HL-60 (cell line): ENCODE measurements at regions not wholly inside any gene's neighbourhood (a gene's known extent, or its start where the extent isn't known, plus 50 kb on each side); places are given as distances from the start of the nearest gene placed in this dataset.

ENCODE experiments used
- DNase-seq, 2 experiments: peaks; one replicate each; pipeline ENCODE4 v3.0.0-alpha.2; 2010 to 2020; ENCODE audit warnings: low read depth in 1 of 2, low spot score in 1 of 2
- H3K27ac ChIP-seq: fragments of 250-450 bp; sonication (Bioruptor Pico); replicated peaks from 2 replicates; pipeline ENCODE4 v1.5.1; 2020; ENCODE audit warnings: mild to moderate bottlenecking, moderate library complexity
- H3K27me3 ChIP-seq: fragments of 250-450 bp; sonication (Bioruptor Pico); 2 replicates; pipeline ENCODE4 v1.5.1; 2021; ENCODE audit warnings: mild to moderate bottlenecking, moderate library complexity; ENCODE audit not compliant: insufficient read depth, poor library complexity, severe bottlenecking
- H3K4me3 ChIP-seq: replicated peaks from 2 replicates; pipeline ENCODE4 v1.5.1; 2011; ENCODE audit warnings: mild to moderate bottlenecking, control low read depth, low read length; ENCODE audit not compliant: insufficient read depth
- GABPA ChIP-seq: IDR thresholded peaks from 2 replicates; pipeline ENCODE4 v1.6.1; 2012; ENCODE audit warnings: low read depth
- POLR2AphosphoS5 ChIP-seq: IDR thresholded peaks from 2 replicates; pipeline ENCODE4 v1.6.1; 2012; ENCODE audit warnings: low read depth
- SPI1 ChIP-seq: IDR thresholded peaks from 2 replicates; pipeline ENCODE4 v1.6.1; 2012; ENCODE audit warnings: low read depth, mild to moderate bottlenecking, borderline replicate concordance
- TF ChIP-seq, protein P1 (sequence below): IDR thresholded peaks from one replicate; pipeline ENCODE4 v1.5.1; 2011; ENCODE audit warnings: low read length, control low read depth, inconsistent platforms; ENCODE audit not compliant: insufficient read depth
- TF ChIP-seq, protein P2 (sequence below): IDR thresholded peaks from 2 replicates; pipeline ENCODE4 v1.6.1; 2012; ENCODE audit warnings: low read depth; ENCODE audit not compliant: insufficient replicate concordance

DNA sequence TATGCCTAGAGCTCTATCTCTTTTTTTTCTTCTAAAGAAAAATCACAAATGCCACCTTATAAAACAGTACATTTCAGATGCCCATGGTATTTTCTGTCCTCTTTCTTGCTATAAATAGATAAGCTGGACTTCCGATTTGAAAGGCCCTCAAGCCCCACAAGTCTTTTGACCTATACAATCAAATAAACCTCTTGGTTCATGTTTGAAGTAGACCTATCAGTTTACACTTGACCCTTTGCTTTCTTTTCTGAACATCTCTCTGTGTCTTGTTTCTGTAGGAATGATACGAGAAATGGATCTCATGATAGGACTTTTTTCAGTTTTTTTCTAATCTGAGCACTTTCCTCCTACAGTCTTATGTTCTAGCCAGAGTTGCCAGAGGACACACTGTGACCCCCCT, 327.2 kb downstream of the SOX9 start:
- H3K27me3 ChIP-seq = no peaks in the 10 kb centered on the region
- H3K27ac ChIP-seq = no peak overlapping the region
- TF ChIP-seq POLR2AphosphoS5 (no peak), GABPA (no peak), SPI1 (no peak)
- TF ChIP-seq, protein P1, sequence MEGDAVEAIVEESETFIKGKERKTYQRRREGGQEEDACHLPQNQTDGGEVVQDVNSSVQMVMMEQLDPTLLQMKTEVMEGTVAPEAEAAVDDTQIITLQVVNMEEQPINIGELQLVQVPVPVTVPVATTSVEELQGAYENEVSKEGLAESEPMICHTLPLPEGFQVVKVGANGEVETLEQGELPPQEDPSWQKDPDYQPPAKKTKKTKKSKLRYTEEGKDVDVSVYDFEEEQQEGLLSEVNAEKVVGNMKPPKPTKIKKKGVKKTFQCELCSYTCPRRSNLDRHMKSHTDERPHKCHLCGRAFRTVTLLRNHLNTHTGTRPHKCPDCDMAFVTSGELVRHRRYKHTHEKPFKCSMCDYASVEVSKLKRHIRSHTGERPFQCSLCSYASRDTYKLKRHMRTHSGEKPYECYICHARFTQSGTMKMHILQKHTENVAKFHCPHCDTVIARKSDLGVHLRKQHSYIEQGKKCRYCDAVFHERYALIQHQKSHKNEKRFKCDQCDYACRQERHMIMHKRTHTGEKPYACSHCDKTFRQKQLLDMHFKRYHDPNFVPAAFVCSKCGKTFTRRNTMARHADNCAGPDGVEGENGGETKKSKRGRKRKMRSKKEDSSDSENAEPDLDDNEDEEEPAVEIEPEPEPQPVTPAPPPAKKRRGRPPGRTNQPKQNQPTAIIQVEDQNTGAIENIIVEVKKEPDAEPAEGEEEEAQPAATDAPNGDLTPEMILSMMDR = no peak
- TF ChIP-seq, protein P2, sequence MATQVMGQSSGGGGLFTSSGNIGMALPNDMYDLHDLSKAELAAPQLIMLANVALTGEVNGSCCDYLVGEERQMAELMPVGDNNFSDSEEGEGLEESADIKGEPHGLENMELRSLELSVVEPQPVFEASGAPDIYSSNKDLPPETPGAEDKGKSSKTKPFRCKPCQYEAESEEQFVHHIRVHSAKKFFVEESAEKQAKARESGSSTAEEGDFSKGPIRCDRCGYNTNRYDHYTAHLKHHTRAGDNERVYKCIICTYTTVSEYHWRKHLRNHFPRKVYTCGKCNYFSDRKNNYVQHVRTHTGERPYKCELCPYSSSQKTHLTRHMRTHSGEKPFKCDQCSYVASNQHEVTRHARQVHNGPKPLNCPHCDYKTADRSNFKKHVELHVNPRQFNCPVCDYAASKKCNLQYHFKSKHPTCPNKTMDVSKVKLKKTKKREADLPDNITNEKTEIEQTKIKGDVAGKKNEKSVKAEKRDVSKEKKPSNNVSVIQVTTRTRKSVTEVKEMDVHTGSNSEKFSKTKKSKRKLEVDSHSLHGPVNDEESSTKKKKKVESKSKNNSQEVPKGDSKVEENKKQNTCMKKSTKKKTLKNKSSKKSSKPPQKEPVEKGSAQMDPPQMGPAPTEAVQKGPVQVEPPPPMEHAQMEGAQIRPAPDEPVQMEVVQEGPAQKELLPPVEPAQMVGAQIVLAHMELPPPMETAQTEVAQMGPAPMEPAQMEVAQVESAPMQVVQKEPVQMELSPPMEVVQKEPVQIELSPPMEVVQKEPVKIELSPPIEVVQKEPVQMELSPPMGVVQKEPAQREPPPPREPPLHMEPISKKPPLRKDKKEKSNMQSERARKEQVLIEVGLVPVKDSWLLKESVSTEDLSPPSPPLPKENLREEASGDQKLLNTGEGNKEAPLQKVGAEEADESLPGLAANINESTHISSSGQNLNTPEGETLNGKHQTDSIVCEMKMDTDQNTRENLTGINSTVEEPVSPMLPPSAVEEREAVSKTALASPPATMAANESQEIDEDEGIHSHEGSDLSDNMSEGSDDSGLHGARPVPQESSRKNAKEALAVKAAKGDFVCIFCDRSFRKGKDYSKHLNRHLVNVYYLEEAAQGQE = no peak
- no peak overlapping the region for H3K4me3 ChIP-seq
- no peak for DNase-seq

- H3K27me3 ChIP-seq = no peaks in the 10 kb centered on the region
- no peak overlapping the region for H3K4me3 ChIP-seq
- TF ChIP-seq, protein P1 = no peak
- TF ChIP-seq SPI1 (no peak), GABPA (no peak), POLR2AphosphoS5 (no peak)
- TF ChIP-seq, protein P2 = no peak
- no peak for DNase-seq
- H3K27ac ChIP-seq = no peak overlapping the region
Measured at GRCh38 chr17:72452286-72453173, 331.7 kb downstream of the SOX9 start.

GRCh38 chr17:72454342-72454741, 333.5 kb downstream of the SOX9 start:
- no peak for DNase-seq
- H3K27ac ChIP-seq = no peak overlapping the region
- no peak overlapping the region for H3K4me3 ChIP-seq
- no peak for TF ChIP-seq POLR2AphosphoS5
- no peaks in the 10 kb centered on the region for H3K27me3 ChIP-seq

DNA sequence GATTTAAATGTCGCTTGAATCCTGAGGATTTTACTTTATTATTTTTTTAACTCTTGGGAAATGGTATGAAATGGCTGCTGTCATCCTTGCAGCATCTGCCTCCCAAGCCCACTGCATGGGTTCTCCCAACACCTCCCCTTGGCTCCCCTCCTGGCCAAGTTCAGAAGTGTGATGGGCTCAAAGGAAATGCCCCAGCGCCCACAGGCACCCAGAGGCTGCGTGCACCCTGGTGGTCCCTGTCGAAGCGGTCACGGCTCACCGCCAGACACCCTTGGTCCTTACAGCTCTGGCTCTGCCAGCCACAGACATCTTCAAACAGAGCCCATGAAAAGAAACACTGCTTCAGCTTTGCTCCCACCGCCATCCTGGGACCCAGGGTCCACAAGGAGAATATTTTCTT, 334.7 kb downstream of the SOX9 start:
- no peak for DNase-seq

More for the DNA sequence above, 334.7 kb downstream of the SOX9 start:
- Histone ChIP-seq H3K27ac (no peak overlapping the region), H3K4me3 (no peak overlapping the region), H3K27me3 (no peaks in the 10 kb centered on the region)
- TF ChIP-seq GABPA = no peak
- no peak for TF ChIP-seq POLR2AphosphoS5
- TF ChIP-seq, protein P1 = no peak
- no peak for TF ChIP-seq SPI1
- TF ChIP-seq, protein P2 = no peak
